IMR-90 (cell line): ENCODE measurements at regions not wholly inside any gene's neighbourhood (a gene's known extent, or its start where the extent isn't known, plus 50 kb on each side); places are given as distances from the start of the nearest gene placed in this dataset.

Source experiments
- ATAC-seq: fragments of 200-7000 bp; cut with Tn5 transposase; 2 replicates; pipeline ENCODE4 v1.9.1; 2020; ENCODE audit warnings: low read depth, mild to moderate bottlenecking, moderate library complexity
- BruUV-seq: library from RNA; stranded (reverse); fragments of 400-500 nt; replicated peaks from 2 replicates; lab custom pipeline; 2021; lab: Mats Ljungman, UMichigan
- CTCF ChIA-PET: fragments of 300-600 bp; formaldehyde crosslinking; extraction: SDS; loops from one replicate; lab custom pipeline; 2021; ENCODE audit warnings: antibody characterized with exemption; lab: Yijun Ruan, JAX
- POLR2A ChIA-PET: fragments of 300-600 bp; sonication (Branson Sonifier 250); formaldehyde crosslinking; loops from one replicate; lab custom pipeline; 2022; ENCODE audit warnings: antibody characterized with exemption; ENCODE audit not compliant: unreplicated experiment; lab: Charles Lee
- DNase-seq: peaks from one replicate; pipeline ENCODE4 v3.0.0; 2013
- H2AFZ ChIP-seq: replicated peaks from 2 replicates; pipeline ENCODE3; 2013; ENCODE audit warnings: low read length, mild to moderate bottlenecking; ENCODE audit not compliant: poor library complexity
- H2AK5ac ChIP-seq: 2 replicates; pipeline ENCODE4 v1.6.1; 2013; ENCODE audit warnings: low read depth, low read length, inconsistent platforms
- H2AK9ac ChIP-seq: replicated peaks from 2 replicates; pipeline ENCODE3; 2013; ENCODE audit warnings: mild to moderate bottlenecking, low read depth, low read length, moderate library complexity; ENCODE audit not compliant: poor library complexity
- H2BK120ac ChIP-seq: 2 replicates; pipeline ENCODE4 v1.6.1; 2013; ENCODE audit warnings: low read depth, low read length, inconsistent platforms
- H2BK15ac ChIP-seq: 3 replicates; pipeline ENCODE4 v1.6.1; 2013; ENCODE audit warnings: low read depth, low read length, inconsistent platforms
- H2BK20ac ChIP-seq: 2 replicates; pipeline ENCODE4 v1.6.1; 2013; ENCODE audit warnings: low read depth, mild to moderate bottlenecking, inconsistent platforms, low read length, moderate library complexity
- H2BK5ac ChIP-seq: 2 replicates; pipeline ENCODE4 v1.6.1; 2013; ENCODE audit warnings: mild to moderate bottlenecking, low read depth, low read length, inconsistent platforms; ENCODE audit not compliant: poor library complexity, severe bottlenecking
- H3K14ac ChIP-seq: replicated peaks from 2 replicates; pipeline ENCODE4 v1.6.1; 2013; ENCODE audit warnings: low read depth, low read length, inconsistent platforms
- H3K18ac ChIP-seq: 2 replicates; pipeline ENCODE4 v1.6.1; 2013; ENCODE audit warnings: low read depth, low read length, control low read depth
- H3K23ac ChIP-seq: 2 replicates; pipeline ENCODE4 v1.6.1; 2013; ENCODE audit warnings: low read depth, low read length, inconsistent platforms
- H3K27ac ChIP-seq: 2 replicates; pipeline ENCODE4 v1.5.1; 2013; ENCODE audit warnings: mild to moderate bottlenecking, control low read depth, low read length; ENCODE audit not compliant: insufficient read depth
- H3K27me3 ChIP-seq: 2 replicates; pipeline ENCODE4 v1.6.1; 2013; ENCODE audit warnings: low read length; ENCODE audit not compliant: control insufficient read depth, insufficient read depth
- H3K36me3 ChIP-seq: 2 replicates; pipeline ENCODE4 v1.6.1; 2013; ENCODE audit warnings: low read length, mixed read lengths; ENCODE audit not compliant: control insufficient read depth, insufficient read depth
- H3K4ac ChIP-seq: 2 replicates; pipeline ENCODE4 v1.6.1; 2013; ENCODE audit warnings: low read depth, low read length, inconsistent platforms
- H3K4me1 ChIP-seq: 2 replicates; pipeline ENCODE4 v1.6.1; 2013; ENCODE audit warnings: low read length, mixed read lengths; ENCODE audit not compliant: control insufficient read depth, insufficient read depth
- H3K4me2 ChIP-seq: 2 replicates; pipeline ENCODE4 v1.6.1; 2013; ENCODE audit warnings: low read depth, mild to moderate bottlenecking, control low read depth, low read length, moderate library complexity
- H3K4me3 ChIP-seq: 2 replicates; pipeline ENCODE4 v1.5.1; 2013; ENCODE audit warnings: low read depth, mild to moderate bottlenecking, control low read depth, low read length, moderate library complexity; ENCODE audit not compliant: insufficient read depth
- H3K56ac ChIP-seq: 2 replicates; pipeline ENCODE4 v1.6.1; 2013; ENCODE audit warnings: low read length, inconsistent platforms; ENCODE audit not compliant: insufficient read depth; ENCODE audit errors: extremely low read depth
- H3K79me1 ChIP-seq, 2 experiments: 2 replicates each; pipeline ENCODE4 v1.6.1; 2013; ENCODE audit warnings: low read length in 2 of 2, inconsistent platforms in 1 of 2, low read depth in 1 of 2
- H3K9ac ChIP-seq: 2 replicates; pipeline ENCODE4 v1.6.1; 2013; ENCODE audit warnings: low read depth, low read length, control low read depth
- H3K9me1 ChIP-seq: 2 replicates; pipeline ENCODE4 v1.6.1; 2013; ENCODE audit warnings: low read length, inconsistent platforms; ENCODE audit not compliant: insufficient read depth
- H3K9me3 ChIP-seq: 2 replicates; pipeline ENCODE4 v1.6.1; 2013; ENCODE audit warnings: low read length; ENCODE audit not compliant: control insufficient read depth, insufficient read depth
- H4K20me1 ChIP-seq: 2 replicates; pipeline ENCODE4 v1.6.1; 2013; ENCODE audit warnings: low read length, inconsistent platforms; ENCODE audit not compliant: insufficient read depth
- H4K5ac ChIP-seq: 2 replicates; pipeline ENCODE4 v1.6.1; 2013; ENCODE audit warnings: mild to moderate bottlenecking, low read depth, low read length, control low read depth
- H4K8ac ChIP-seq, 2 experiments: 2 replicates each; pipeline ENCODE4 v1.6.1; 2013; ENCODE audit warnings: low read depth in 2 of 2, low read length in 2 of 2, control low read depth in 1 of 2, inconsistent platforms in 1 of 2
- H4K91ac ChIP-seq: 2 replicates; pipeline ENCODE4 v1.6.1; 2013; ENCODE audit warnings: low read depth, low read length, inconsistent platforms; ENCODE audit not compliant: insufficient read depth
- CEBPB ChIP-seq: IDR thresholded peaks from 2 replicates; pipeline ENCODE4 v1.6.1; 2012; ENCODE audit warnings: low read depth, low read length, improper control_type of control experiment
- RCOR1 ChIP-seq: IDR thresholded peaks from 2 replicates; pipeline ENCODE4 v1.6.1; 2012; ENCODE audit warnings: mild to moderate bottlenecking, low read length, improper control_type of control experiment; ENCODE audit not compliant: insufficient replicate concordance
- WGBS, 2 experiments: methylation state at CpG; one replicate each; pipeline versions ENCODE4 v1.1.5 to v1.1.7; 2013; ENCODE audit warnings: missing lambda C conversion rate in 2 of 2; ENCODE audit not compliant: insufficient read length in 1 of 2; ENCODE audit errors: extremely low coverage in 2 of 2; 5-methylcytosine and 5-hydroxymethylcytosine counted together
- dilution Hi-C: fragments of 300-500 bp; cut with HindIII; formaldehyde crosslinking; loops from one replicate; pipeline ENCODE4 v1.14.3; 2018; ENCODE audit warnings: low sequenced_read_pairs; ENCODE audit not compliant: unreplicated experiment
- in situ Hi-C: fragments of 300-500 bp; cut with MboI; formaldehyde crosslinking; loops from 3 replicates; pipeline ENCODE4 v1.14.3; 2019; ENCODE audit warnings: low sequenced_read_pairs, inconsistent platforms, mixed read lengths
- intact Hi-C: fragments of 100-400 bp; cut with micrococcal nuclease; formaldehyde crosslinking; loops from 2 replicates; pipeline ENCODE4 v1.10.0; 2022

DNA sequence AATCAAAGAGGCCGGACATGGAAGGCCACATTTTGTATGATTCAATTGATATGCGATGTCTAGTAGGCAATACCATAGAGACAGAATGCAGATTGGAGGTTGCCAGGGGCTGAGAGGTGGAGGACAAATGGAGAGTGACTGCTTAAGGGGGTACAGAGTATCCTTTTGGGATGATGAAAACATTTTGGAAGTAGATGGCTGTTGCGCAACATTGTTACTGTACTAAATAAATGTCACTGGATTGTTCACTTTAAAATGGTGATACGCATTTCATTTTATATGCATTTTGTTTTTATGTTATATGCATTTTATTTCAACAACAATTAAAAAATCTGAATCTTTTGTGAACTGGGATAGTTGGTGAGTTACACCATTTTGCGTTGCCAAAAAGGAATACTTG, 99.7 kb upstream of the AGBL1 start:
- H2AK5ac ChIP-seq: no peak overlapping the region
- no peak overlapping the region for H4K8ac ChIP-seq
- no peak overlapping the region for H3K23ac ChIP-seq
- H2AK9ac ChIP-seq: no peak overlapping the region
- no peak overlapping the region for H3K18ac ChIP-seq
- H2AFZ ChIP-seq: no peak overlapping the region
- H2BK5ac ChIP-seq: no peak overlapping the region
- DNase-seq (no peak), ATAC-seq (no peak)
- TF ChIP-seq CEBPB (peak; percentile 92), RCOR1 (no peak)
- H3K4me3 ChIP-seq: no peak overlapping the region
- no peaks in the 10 kb centered on the region for H3K9me1 ChIP-seq
- dilution Hi-C loops (no loop called here), intact Hi-C loops (no loop called here), in situ Hi-C loops (no loop called here)
- H3K9me3 ChIP-seq: peaks cover 26% of the 10 kb centered on the region; the same call in 1 of the 2 replicates
- ChIA-PET POLR2A (no interaction called here), CTCF (no interaction called here)
- no peaks in the 10 kb centered on the region for H3K27me3 ChIP-seq
- H3K14ac ChIP-seq: no peak overlapping the region
- H3K79me1 ChIP-seq: no peaks in the 10 kb centered on the region
- WGBS, 2 experiments: 88% methylated on average over 1 of the region's 5 CpGs; no CpG with 5 or more reads in 1 of the 2 experiments
- H3K4me2 ChIP-seq: no peak overlapping the region
- H2BK20ac ChIP-seq: no peak overlapping the region
- no peaks in the 10 kb centered on the region for H3K36me3 ChIP-seq
- H4K5ac ChIP-seq: no peak overlapping the region
- H3K9ac ChIP-seq: no peak overlapping the region
- H3K4me1 ChIP-seq: no peaks in the 10 kb centered on the region
- H2BK120ac ChIP-seq: no peak overlapping the region
- BruUV-seq: no TSS peak
- H3K56ac ChIP-seq: no peak overlapping the region
- H3K27ac ChIP-seq: no peak overlapping the region
- H2BK15ac ChIP-seq: no peak overlapping the region
- no peak overlapping the region for H4K91ac ChIP-seq
- H3K4ac ChIP-seq: no peak overlapping the region
- H4K20me1 ChIP-seq: no peaks in the 10 kb centered on the region
